SK-N-SH (cell line): ENCODE measurements at regions not wholly inside any gene's neighbourhood (a gene's known extent, or its start where the extent isn't known, plus 50 kb on each side); places are given as distances from the start of the nearest gene placed in this dataset.

ENCODE experiments used
- CTCF ChIA-PET: fragments of 300-600, 350-600 bp; formaldehyde crosslinking; extraction: SDS; loops from one replicate; lab custom pipeline; 2021; lab: Yijun Ruan, JAX
- POLR2A ChIA-PET: fragments of 350-600 bp; sonication (Branson Sonifier 250); formaldehyde crosslinking; extraction: SDS; loops from one replicate; lab custom pipeline; 2020; ENCODE audit warnings: antibody characterized with exemption, inconsistent platforms; lab: Yijun Ruan, JAX
- DNase-seq: peaks from one replicate; pipeline ENCODE4 v3.0.0; 2012
- H2AFZ ChIP-seq: fragments of 200-600 bp; sonication (generic); 2 replicates; pipeline ENCODE4 v1.8.1; 2016; ENCODE audit warnings: antibody characterized with exemption, mild to moderate bottlenecking, low read depth
- H3F3A ChIP-seq: fragments of 200-600 bp; sonication (generic); replicated peaks from 2 replicates; pipeline ENCODE3; 2016; ENCODE audit warnings: antibody characterized with exemption, mild to moderate bottlenecking; ENCODE audit not compliant: insufficient read depth
- H3K27ac ChIP-seq, 2 experiments: fragments of 200-500 bp in 1 of 2; fragments of 200-600 bp in 1 of 2; sonication (Bioruptor generic) in 1 of 2; sonication (generic), shearing (Covaris generic) in 1 of 2; 2 replicates each; pipeline versions ENCODE4 v1.5.1 to v1.6.1; 2014 to 2016; ENCODE audit warnings: low read depth in 2 of 2, inconsistent platforms in 1 of 2, low read length in 1 of 2, mild to moderate bottlenecking in 1 of 2, mixed read lengths in 1 of 2
- H3K27me3 ChIP-seq: fragments of 200-600 bp; sonication (generic), shearing (Covaris generic); 2 replicates; pipeline ENCODE4 v1.6.1; 2016; ENCODE audit warnings: mixed run types; ENCODE audit not compliant: insufficient read depth
- H3K36me3 ChIP-seq, 2 experiments: fragments of 200-500 bp in 1 of 2; fragments of 200-600 bp in 1 of 2; sonication (Bioruptor generic) in 1 of 2; sonication (generic) in 1 of 2; replicated peaks in 1 of 2; 2 replicates each; pipeline versions ENCODE3 to v1.5.1; 2014 to 2016; ENCODE audit warnings: low read length in 1 of 2, mild to moderate bottlenecking in 1 of 2; ENCODE audit not compliant: insufficient read depth in 2 of 2, control insufficient read depth in 1 of 2
- H3K4me1 ChIP-seq, 2 experiments: fragments of 200-500 bp in 1 of 2; fragments of 200-600 bp in 1 of 2; sonication (Bioruptor generic) in 1 of 2; sonication (generic), shearing (Covaris generic) in 1 of 2; 2 replicates each; pipeline versions ENCODE4 v1.5.1 to v1.6.1; 2014 to 2016; ENCODE audit warnings: low read depth in 1 of 2, low read length in 1 of 2, mixed run types in 1 of 2; ENCODE audit not compliant: insufficient read depth in 2 of 2, control insufficient read depth in 1 of 2
- H3K4me2 ChIP-seq: fragments of 200-600 bp; sonication (generic), shearing (Covaris generic); 2 replicates; pipeline ENCODE4 v1.6.1; 2017; ENCODE audit warnings: mixed run types
- H3K4me3 ChIP-seq, 2 experiments: fragments of 200-500 bp in 1 of 2; fragments of 200-600 bp in 1 of 2; sonication (Bioruptor generic) in 1 of 2; sonication (generic), shearing (Covaris generic) in 1 of 2; 2 replicates each; pipeline versions ENCODE4 v1.5.1 to v1.8.1; 2014 to 2016; ENCODE audit warnings: low read depth in 2 of 2, inconsistent platforms in 1 of 2, low read length in 1 of 2, mild to moderate bottlenecking in 1 of 2, mixed read lengths in 1 of 2, moderate library complexity in 1 of 2
- H3K79me2 ChIP-seq: fragments of 200-600 bp; sonication (generic); 2 replicates; pipeline ENCODE4 v1.8.1; 2017; ENCODE audit warnings: mild to moderate bottlenecking; ENCODE audit not compliant: insufficient read depth
- H3K9ac ChIP-seq: fragments of 200-600 bp; sonication (generic); 2 replicates; pipeline ENCODE4 v1.6.1; 2017; ENCODE audit warnings: mixed run types
- H3K9me2 ChIP-seq: fragments of 200-600 bp; sonication (generic); 2 replicates; pipeline ENCODE4 v1.6.1; 2017; ENCODE audit warnings: mixed run types
- H3K9me3 ChIP-seq: fragments of 200-600 bp; sonication (generic); 2 replicates; pipeline ENCODE4 v1.6.1; 2017; ENCODE audit warnings: mixed run types, mild to moderate bottlenecking, moderate library complexity
- H4K20me1 ChIP-seq: fragments of 200-600 bp; sonication (generic); 2 replicates; pipeline ENCODE4 v1.6.1; 2017; ENCODE audit warnings: mild to moderate bottlenecking, mixed run types; ENCODE audit not compliant: insufficient read depth
- FOXM1 ChIP-seq: IDR thresholded peaks from 2 replicates; pipeline ENCODE4 v1.4.0; 2012; ENCODE audit warnings: low read depth, mild to moderate bottlenecking
- GATA2 ChIP-seq: sonication (generic); formaldehyde crosslinking; IDR thresholded peaks from 2 replicates; pipeline ENCODE4 v1.5.0; 2020; ENCODE audit warnings: mild to moderate bottlenecking, missing genetic modification reagents
- JUND ChIP-seq: IDR thresholded peaks from 2 replicates; pipeline ENCODE4 v1.4.0; 2012
- MEF2A ChIP-seq: IDR thresholded peaks from 2 replicates; pipeline ENCODE4 v1.4.0; 2012; ENCODE audit warnings: low read depth, borderline replicate concordance
- NRF1 ChIP-seq: IDR thresholded peaks from 2 replicates; pipeline ENCODE4 v1.6.1; 2012; ENCODE audit warnings: low read depth, mild to moderate bottlenecking, low read length
- RCOR1 ChIP-seq: fragments of 150-350 bp; IDR thresholded peaks from 2 replicates; pipeline ENCODE4 v1.6.1; 2017; ENCODE audit warnings: antibody characterized with exemption, low read length
- RFX5 ChIP-seq: IDR thresholded peaks from 2 replicates; pipeline ENCODE4 v1.6.1; 2012; ENCODE audit warnings: mild to moderate bottlenecking, improper control_type of control experiment, low read length
- RXRA ChIP-seq: IDR thresholded peaks from 2 replicates; pipeline ENCODE4 v1.4.0; 2012; ENCODE audit warnings: low read depth, mild to moderate bottlenecking, borderline replicate concordance
- SIN3A ChIP-seq: IDR thresholded peaks from 2 replicates; pipeline ENCODE4 v1.6.1; 2012; ENCODE audit warnings: low read depth, mild to moderate bottlenecking, low read length, moderate library complexity, borderline replicate concordance
- SMC3 ChIP-seq: IDR thresholded peaks from 2 replicates; pipeline ENCODE4 v1.6.1; 2012; ENCODE audit warnings: low read depth, low read length, improper control_type of control experiment
- USF2 ChIP-seq: fragments of 150-350 bp; IDR thresholded peaks from 2 replicates; pipeline ENCODE4 v1.6.1; 2017; ENCODE audit warnings: antibody characterized with exemption, low read length, low read depth, borderline replicate concordance
- YY1 ChIP-seq: IDR thresholded peaks from 2 replicates; pipeline ENCODE4 v1.4.0; 2012; ENCODE audit warnings: low read depth, mild to moderate bottlenecking
- WGBS: methylation state at CpG from one replicate; pipeline ENCODE4 v1.1.6; 2017; ENCODE audit warnings: low lambda C conversion rate; 5-methylcytosine and 5-hydroxymethylcytosine counted together
- TF ChIP-seq, protein P1 (sequence below): IDR thresholded peaks from 2 replicates; pipeline ENCODE4; 2012
- TF ChIP-seq, protein P2 (sequence below): fragments of 150-350 bp; IDR thresholded peaks from 2 replicates; pipeline ENCODE4 v1.6.1; 2016; ENCODE audit warnings: mild to moderate bottlenecking, low read depth, low read length
- TF ChIP-seq, protein P3 (sequence below): IDR thresholded peaks from 2 replicates; pipeline ENCODE4 v1.4.0; 2012; ENCODE audit warnings: low read depth, borderline replicate concordance
- TF ChIP-seq, protein P4 (sequence below): IDR thresholded peaks from 2 replicates; pipeline ENCODE4 v1.4.0; 2012; ENCODE audit warnings: low read depth, borderline replicate concordance

- Histone ChIP-seq H2AFZ (no peak overlapping the region), H3K4me1 (peaks cover 0 to 25% of the 10 kb centered on the region in 2 experiments; a peak in 1 of 4 replicates), H3K9me3 (no peaks in the 10 kb centered on the region), H3K27ac (peak overlapping the region in 1 of 2 experiments; percentile 53; a peak in 2 of 4 replicates), H3K4me2 (no peak overlapping the region), H3K9ac (no peak overlapping the region), H3K27me3 (no peaks in the 10 kb centered on the region), H3K36me3 (no peaks in the 10 kb centered on the region), H3F3A (no peaks in the 10 kb centered on the region), H4K20me1 (no peaks in the 10 kb centered on the region), H3K4me3 (no peak overlapping the region), H3K9me2 (no peaks in the 10 kb centered on the region), H3K79me2 (no peaks in the 10 kb centered on the region)
- WGBS: 36% methylated on average over 13 of the region's 13 CpGs
- ChIA-PET CTCF (interaction anchor here (0.7 to 2.2 kb wide), 19 partner anchors 8 to 290 kb away, joined by 3 to 9 read pairs (median 3); no protein-coding TSS in a partner anchor), POLR2A (no interaction called here)
- no peak for DNase-seq
- TF ChIP-seq RXRA: no peak
- peak; percentile 46; the same call in 1 of the 2 replicates for TF ChIP-seq GATA2
- TF ChIP-seq, protein P1, sequence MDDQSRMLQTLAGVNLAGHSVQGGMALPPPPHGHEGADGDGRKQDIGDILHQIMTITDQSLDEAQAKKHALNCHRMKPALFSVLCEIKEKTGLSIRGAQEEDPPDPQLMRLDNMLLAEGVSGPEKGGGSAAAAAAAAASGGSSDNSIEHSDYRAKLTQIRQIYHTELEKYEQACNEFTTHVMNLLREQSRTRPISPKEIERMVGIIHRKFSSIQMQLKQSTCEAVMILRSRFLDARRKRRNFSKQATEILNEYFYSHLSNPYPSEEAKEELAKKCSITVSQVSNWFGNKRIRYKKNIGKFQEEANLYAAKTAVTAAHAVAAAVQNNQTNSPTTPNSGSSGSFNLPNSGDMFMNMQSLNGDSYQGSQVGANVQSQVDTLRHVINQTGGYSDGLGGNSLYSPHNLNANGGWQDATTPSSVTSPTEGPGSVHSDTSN: no peak
- no peak for TF ChIP-seq SMC3
- TF ChIP-seq, protein P2, sequence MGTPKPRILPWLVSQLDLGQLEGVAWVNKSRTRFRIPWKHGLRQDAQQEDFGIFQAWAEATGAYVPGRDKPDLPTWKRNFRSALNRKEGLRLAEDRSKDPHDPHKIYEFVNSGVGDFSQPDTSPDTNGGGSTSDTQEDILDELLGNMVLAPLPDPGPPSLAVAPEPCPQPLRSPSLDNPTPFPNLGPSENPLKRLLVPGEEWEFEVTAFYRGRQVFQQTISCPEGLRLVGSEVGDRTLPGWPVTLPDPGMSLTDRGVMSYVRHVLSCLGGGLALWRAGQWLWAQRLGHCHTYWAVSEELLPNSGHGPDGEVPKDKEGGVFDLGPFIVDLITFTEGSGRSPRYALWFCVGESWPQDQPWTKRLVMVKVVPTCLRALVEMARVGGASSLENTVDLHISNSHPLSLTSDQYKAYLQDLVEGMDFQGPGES: no peak
Observed at GRCh38 chr1:29416267-29417146, 180.2 kb downstream of the PTPRU start.

DNA sequence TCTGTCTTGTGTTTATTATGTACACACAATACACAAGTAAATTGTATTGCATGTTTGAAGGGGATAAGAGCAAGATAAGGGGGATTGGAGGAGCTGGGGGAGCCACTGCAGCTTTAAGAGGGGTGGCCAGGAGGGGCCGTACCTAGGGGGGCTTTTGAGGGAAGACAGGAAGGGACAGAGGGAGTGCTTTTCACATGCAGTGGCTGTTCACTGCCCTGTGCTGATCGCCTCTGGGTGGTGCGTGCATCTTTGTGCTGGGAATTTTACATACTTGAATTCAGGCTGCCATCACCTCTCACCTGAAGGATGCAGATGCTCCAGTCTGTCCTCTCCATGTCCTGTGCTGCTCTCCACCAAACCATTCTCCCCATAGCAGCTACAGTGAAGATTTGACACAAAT, 179.5 kb downstream of the PTPRU start:
- Histone ChIP-seq H3K4me3 (no peak overlapping the region), H3K27ac (no peak overlapping the region), H3K36me3 (no peaks in the 10 kb centered on the region), H3K4me1 (peaks cover 0 to 26% of the 10 kb centered on the region in 2 experiments; a peak in 1 of 4 replicates), H3K9ac (no peak overlapping the region), H3K9me3 (no peaks in the 10 kb centered on the region), H2AFZ (no peak overlapping the region), H4K20me1 (no peaks in the 10 kb centered on the region), H3K27me3 (no peaks in the 10 kb centered on the region), H3K9me2 (no peaks in the 10 kb centered on the region), H3F3A (no peaks in the 10 kb centered on the region), H3K4me2 (no peak overlapping the region), H3K79me2 (no peaks in the 10 kb centered on the region)
- POLR2A ChIA-PET: no interaction called here
- TF ChIP-seq RCOR1 (no peak), YY1 (no peak), MEF2A (no peak), GATA2 (no peak), RFX5 (no peak), USF2 (no peak), SIN3A (no peak), NRF1 (no peak), FOXM1 (no peak), JUND (no peak)
- TF ChIP-seq, protein P3, sequence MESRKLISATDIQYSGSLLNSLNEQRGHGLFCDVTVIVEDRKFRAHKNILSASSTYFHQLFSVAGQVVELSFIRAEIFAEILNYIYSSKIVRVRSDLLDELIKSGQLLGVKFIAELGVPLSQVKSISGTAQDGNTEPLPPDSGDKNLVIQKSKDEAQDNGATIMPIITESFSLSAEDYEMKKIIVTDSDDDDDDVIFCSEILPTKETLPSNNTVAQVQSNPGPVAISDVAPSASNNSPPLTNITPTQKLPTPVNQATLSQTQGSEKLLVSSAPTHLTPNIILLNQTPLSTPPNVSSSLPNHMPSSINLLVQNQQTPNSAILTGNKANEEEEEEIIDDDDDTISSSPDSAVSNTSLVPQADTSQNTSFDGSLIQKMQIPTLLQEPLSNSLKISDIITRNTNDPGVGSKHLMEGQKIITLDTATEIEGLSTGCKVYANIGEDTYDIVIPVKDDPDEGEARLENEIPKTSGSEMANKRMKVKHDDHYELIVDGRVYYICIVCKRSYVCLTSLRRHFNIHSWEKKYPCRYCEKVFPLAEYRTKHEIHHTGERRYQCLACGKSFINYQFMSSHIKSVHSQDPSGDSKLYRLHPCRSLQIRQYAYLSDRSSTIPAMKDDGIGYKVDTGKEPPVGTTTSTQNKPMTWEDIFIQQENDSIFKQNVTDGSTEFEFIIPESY: no peak
- TF ChIP-seq, protein P4, sequence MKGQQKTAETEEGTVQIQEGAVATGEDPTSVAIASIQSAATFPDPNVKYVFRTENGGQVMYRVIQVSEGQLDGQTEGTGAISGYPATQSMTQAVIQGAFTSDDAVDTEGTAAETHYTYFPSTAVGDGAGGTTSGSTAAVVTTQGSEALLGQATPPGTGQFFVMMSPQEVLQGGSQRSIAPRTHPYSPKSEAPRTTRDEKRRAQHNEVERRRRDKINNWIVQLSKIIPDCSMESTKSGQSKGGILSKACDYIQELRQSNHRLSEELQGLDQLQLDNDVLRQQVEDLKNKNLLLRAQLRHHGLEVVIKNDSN: no peak
- no peak for DNase-seq
- CTCF ChIA-PET: interaction anchor here (0.7 to 2.2 kb wide), 18 partner anchors 8 to 288 kb away, joined by 3 to 9 read pairs (median 3); no protein-coding TSS in a partner anchor
- 25% methylated on average over 2 of the region's 3 CpGs for WGBS
